ENCODE measurements at regions not wholly inside any gene's neighbourhood (a gene's known extent, or its start where the extent isn't known, plus 50 kb on each side); places are given as distances from the start of the nearest gene placed in this dataset.

- no peak for DNase-seq (ENCODE audit: low spot score)
- TF ChIP-seq CTCF (IDR thresholded peaks at IDR 0.05) = no peak
- H3K4me3 ChIP-seq = no peak overlapping the region
- H3K27ac ChIP-seq = no peak overlapping the region
Measured at GRCh38 chr5:54897001-54897400, 88.4 kb downstream of the ESM1 start.

- no peak for TF ChIP-seq CTCF (IDR thresholded peaks at IDR 0.05)
- DNase-seq (ENCODE audit: low spot score) = no peak
- Histone ChIP-seq H3K4me3 (no peak overlapping the region), H3K27ac (no peak overlapping the region)
Measured at GRCh38 chr5:54895816-54896341, 89.5 kb downstream of the ESM1 start.

DNA sequence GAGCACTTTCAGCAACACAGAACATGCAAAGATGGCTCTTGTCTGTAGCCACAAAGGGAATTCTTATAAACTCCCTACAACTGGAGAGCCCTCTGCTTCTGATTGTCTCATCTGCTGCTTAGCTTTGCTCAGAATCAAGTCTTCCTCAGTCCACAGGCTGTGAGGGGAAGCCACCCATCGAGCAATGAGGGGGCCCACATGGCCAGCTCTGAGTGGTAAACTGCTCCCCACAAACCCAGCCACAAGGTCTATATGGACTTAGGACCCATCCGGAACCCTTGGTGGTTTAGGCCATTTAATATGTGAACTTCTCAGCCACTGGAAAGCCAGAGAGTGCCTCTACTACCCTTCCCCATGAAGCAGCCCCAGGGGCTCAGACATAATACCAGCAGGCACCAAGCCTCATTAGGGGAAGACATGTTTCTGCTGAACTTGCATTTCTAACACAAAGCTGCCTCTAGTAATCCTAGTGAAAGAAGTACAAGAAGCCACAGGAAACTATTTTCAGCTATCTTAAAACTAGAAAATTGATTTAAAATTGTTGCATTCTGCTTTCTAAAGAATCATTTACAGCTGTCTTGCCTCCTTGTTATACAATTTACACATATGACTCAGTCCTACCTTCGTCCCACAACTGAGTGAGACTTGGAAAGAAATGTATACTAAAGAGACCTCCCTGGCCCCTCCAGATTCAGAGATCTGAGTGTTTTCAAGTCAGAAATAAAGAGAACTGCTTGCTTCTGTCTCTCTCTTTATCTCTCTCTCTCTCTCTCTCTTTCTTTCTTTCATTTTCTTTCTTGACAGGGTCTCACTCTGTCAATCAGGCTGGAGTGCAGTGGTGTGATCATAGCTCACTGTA is 90.2 kb downstream of the ESM1 start:
- Histone ChIP-seq H3K27ac (no peak overlapping the region), H3K4me3 (no peak overlapping the region)
- no peak for DNase-seq (ENCODE audit: low spot score)
- no peak for TF ChIP-seq CTCF (IDR thresholded peaks at IDR 0.05)

GRCh38 chr5:54889826-54890225 is 95.6 kb downstream of the ESM1 start:
- TF ChIP-seq CTCF (IDR thresholded peaks at IDR 0.05) = no peak
- no peak for DNase-seq (ENCODE audit: low spot score)
- Histone ChIP-seq H3K27ac (no peak overlapping the region), H3K4me3 (no peak overlapping the region)

DNA sequence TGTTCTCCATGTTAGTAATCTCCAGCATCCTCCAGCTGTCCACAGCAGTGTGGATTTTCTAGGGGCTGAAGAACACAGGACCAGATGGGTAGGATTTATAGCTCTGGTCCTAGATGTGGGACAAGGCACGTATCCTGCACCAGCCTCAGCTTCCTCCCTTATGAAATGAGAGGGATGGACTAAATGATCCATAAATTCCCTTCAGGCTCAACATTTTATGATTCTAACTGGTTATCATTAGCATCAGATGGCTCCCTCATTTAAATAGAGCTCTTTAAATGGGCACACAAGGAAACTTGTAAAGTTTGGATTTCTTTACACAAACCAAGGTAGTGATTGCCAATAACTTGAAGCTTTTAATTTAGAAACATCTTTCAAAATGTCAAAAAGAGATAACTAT is 97.7 kb downstream of the ESM1 start:
- TF ChIP-seq CTCF (IDR thresholded peaks at IDR 0.05) = no peak
- Histone ChIP-seq H3K27ac (no peak overlapping the region), H3K4me3 (no peak overlapping the region)
- no peak for DNase-seq (ENCODE audit: low spot score)

DNA sequence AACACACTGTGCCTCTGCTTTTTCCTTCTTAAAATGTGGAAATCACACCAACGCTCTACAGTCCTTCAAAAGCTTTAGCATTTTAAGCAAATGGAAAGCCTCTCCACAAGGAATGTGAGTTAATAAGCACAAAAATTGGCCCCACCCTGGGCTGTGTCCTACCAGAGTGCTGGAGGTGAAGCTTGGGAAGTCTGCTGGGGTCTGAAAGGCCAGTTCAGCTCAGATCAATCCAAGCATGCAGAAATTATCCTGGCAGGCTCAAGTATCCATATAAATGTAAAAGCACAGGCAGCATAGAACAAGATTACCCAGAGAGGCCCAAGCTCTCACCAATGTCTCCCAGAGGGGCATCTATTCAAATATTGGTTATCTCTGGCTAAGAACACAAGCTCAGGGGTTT is 98.5 kb downstream of the ESM1 start:
- TF ChIP-seq CTCF (IDR thresholded peaks at IDR 0.05) = no peak
- Histone ChIP-seq H3K4me3 (no peak overlapping the region), H3K27ac (no peak overlapping the region)
- no peak for DNase-seq (ENCODE audit: low spot score)

DNA sequence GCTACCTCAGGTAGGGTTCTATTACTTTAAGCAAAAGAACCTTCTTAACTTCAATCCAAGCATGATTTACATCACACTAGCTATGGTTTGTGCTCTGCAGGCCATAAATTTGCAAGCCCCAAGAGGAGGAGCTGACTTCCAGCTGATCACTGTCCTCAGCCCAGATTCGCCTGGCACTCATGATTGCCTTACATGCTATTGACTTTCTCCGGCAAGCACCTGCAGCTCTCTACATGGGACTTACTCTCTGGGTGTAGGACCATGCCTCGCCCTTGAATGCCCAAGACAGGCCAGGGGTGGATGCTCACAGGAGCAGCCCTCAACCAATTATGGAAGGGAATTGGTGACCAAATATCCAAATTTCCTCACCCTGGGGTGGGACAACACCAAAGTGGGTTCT is 99.8 kb downstream of the ESM1 start:
- no peak for DNase-seq (ENCODE audit: low spot score)
- Histone ChIP-seq H3K27ac (no peak overlapping the region), H3K4me3 (no peak overlapping the region)
- no peak for TF ChIP-seq CTCF (IDR thresholded peaks at IDR 0.05)
